NCI-H460 (cell line): ENCODE measurements at regions not wholly inside any gene's neighbourhood (a gene's known extent, or its start where the extent isn't known, plus 50 kb on each side); places are given as distances from the start of the nearest gene placed in this dataset.

Experiments
- DNase-seq: peaks from one replicate; pipeline ENCODE4 v3.0.0-alpha.2; 2016; ENCODE audit warnings: low read depth; ENCODE audit errors: extremely low read depth

DNA sequence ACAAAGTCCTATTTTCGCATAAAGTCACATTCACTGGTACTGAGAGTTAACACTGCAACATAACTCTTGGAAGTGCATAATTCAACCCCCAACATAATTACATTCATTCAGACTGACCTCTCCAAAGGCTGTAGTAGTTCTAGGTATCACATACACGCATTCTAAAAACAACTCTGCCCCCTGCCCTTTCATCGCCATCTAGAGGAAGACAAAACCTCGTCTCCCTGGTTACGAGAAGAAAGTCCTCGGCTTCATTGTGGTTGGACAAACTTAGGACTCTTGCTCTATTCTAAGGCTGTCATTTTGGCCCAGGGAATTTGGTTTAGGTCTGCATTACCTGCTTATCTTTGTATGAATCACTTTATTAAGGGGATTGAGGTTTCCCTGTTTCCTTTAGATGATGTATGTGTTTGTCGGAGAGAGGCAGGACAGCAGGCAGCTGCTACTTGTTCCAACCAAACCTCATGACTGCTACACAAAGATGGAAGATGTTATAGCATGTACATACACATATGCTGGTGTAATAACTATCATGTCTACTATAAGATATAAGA is 215.4 kb upstream of the NRXN1 start:
- no peak for DNase-seq

DNA sequence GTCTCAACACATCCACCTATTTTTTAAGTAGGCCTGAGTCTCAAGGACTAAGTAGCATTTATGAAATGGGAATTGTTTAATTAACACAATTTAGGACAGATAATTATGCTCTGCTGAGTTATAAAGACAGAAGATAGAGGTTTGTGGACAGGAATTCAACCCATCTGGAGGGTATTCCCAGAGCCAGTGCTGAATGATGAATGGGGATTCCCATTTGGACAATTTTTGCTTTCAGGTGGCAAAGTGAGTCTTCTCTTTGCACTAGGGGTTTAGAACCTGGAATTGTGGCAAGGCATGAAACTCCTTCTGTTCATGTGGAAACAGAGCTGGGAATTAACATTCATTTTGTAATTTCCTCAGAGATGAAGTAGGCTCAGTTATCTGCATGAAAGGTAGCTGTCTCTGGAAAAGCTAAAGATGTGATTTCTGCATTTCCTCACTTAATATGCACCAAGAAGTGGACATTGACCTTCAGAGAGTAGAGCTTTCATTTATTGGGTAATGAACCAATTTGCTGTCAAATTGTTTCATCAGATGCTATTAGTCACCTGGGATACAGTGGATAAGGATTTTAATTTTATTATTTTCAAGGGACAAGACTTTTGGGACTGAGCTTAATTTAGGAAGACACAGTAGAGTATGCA is 212.1 kb upstream of the NRXN1 start:
- no peak for DNase-seq

DNA sequence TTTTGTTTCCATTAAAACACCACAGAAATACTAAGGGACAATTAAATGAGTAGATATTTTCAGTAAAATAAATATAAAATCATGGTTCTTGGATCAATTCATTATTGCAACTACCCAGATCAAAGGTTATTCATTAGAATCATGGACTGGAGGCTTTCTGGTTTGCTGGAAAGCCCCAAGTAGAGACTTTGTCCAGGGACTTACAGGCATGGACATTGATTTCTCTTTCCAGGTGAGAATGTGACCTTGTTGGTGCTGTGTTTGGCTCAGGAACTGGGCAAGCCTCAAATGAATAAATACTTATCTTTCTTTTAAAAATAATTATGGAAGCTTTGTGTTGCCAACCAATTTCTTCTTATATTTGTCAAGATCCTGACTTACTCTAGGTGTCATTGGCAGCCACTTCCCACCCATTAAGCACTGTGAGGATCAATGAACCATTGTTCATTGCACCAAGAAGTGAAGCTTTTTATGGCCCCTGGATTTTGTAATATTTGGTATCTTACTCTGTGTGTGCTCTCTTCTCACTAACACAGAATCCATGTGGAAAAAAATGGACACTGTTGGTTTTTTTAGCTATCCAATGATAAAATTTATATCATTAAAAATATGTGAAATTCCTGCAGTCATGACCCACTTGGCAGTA is 205.8 kb upstream of the NRXN1 start:
- no peak for DNase-seq

DNA sequence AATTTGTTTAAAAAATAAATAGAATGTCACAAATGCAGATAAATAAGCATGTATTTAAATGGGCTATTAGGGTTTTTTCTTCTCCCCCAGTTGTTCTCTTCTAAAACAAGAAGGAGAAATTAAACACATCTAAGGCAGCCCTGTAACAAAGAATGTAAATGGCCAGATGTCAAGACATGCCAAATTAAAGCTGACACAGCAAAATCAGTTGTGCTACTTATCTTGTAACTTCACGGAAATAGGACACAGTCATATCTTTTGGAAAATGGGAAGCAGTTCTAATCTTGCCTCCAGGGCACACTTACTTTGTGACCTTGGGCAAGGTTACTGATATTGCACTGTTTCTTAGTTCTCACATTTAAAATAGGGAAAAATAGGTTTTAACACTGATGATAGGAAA is 200.1 kb upstream of the NRXN1 start:
- DNase-seq, result no peak

DNA sequence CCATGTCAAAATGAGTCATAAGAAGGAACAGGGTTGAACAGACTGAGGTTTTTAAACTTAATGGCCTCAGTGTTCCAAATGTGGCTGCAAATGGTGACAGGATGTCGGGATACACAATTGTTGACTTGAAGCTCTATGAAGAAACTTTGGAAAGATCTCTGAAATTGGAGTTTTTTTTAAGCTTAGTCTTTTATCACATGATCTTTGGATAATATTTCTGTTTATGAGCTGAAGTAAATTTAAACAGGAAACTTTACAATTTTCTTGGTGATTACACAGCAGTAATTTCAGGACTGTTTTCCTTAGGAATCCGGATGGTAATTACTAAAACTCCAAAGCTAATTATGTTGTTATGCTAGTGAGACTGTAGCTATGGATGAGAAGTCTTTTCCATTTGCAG is 199.1 kb upstream of the NRXN1 start:
- no peak for DNase-seq

DNA sequence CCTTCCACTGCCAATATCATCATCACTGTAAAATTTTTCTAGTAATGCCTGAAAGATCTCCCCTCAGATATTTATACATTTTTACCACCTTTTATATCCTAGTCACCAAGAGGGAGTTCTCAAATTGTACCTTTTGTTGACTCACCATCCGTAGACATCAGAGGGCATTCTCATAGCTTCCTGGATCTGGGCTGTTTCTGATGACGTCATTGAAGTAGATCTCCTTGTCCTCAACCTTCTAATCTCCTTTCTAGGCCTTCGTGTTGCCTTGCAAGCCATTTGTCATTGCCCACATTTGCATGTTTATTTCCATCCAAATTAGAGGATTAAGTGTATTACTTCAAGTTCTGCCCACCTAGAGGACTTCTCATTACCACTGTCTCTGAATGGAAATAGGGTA is 193.4 kb upstream of the NRXN1 start:
- no peak for DNase-seq

DNA sequence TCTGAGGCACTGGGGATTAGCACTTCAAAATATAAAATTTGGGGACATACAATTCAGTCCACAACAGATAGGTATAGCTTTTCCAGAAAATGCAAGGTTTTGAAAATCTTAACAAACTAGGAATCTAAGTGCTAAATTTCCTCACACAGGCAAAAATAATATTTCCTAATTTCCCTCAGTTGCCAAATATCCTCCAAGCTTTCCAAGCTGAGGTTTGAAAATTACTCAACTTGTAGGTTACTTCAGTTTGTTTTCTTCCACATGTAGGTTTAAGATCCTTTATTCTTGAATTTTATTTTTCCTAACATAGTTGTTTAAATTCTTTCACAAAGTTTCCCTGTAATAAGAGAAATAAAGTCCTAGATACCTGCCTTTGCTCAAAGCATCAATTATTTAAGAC is 192.9 kb upstream of the NRXN1 start:
- DNase-seq, result no peak

DNA sequence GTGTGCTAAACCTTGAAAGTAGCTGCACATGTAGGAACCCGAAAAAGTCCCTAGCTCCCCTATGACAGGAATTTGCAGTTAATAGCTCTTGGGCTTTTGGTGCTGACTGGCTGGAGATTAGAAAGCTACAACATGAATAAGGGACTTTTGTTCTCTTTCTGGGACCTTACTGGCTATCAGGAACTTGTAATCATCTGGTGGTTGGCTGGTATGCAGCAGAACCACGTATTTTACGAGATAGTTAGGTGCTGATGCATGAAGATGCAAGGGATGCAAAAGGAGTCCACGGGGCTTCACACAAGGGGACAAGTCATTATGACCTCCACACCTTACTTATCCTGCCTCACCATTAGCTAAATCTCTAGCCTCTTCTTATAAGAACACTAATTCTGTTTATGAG is 190.2 kb upstream of the NRXN1 start:
- no peak for DNase-seq

DNA sequence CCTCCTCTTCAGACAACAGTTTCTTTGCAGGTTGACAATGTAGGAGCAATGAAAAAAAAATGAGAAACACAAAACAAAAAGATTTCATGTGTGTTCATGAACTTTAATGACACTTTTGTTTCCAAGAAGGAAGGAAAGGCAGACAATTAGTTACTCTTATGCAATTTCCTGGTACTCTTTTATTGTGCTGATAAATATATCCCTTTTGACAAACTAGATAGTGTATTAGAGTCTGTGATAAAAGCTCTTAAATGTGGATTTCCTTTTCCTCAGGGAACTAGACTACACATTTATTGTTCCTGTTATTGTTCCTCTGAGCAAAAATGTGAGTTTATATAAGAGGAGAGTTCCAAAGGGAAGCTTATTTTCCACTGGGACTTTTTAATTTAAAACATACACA is 188.7 kb upstream of the NRXN1 start:
- DNase-seq, result no peak

DNA sequence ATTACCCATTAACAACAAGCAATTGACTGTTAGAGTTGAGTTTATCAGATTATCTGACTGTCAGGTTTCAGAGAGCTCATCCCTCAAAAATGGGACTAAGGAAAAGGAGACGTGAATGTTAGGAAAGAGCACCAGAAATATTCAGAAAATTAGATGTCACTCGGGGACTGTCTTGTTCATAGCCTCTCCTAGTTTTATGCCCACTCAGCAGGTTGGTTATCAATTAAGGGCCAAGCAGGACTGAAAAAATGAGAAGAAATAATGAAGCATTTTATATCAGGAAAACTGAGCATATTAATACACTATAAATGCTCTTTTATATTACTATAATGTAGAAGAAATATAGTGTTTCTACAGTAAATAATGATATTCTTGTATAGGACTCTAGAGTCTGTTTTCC is 188.1 kb upstream of the NRXN1 start:
- DNase-seq, result no peak

DNA sequence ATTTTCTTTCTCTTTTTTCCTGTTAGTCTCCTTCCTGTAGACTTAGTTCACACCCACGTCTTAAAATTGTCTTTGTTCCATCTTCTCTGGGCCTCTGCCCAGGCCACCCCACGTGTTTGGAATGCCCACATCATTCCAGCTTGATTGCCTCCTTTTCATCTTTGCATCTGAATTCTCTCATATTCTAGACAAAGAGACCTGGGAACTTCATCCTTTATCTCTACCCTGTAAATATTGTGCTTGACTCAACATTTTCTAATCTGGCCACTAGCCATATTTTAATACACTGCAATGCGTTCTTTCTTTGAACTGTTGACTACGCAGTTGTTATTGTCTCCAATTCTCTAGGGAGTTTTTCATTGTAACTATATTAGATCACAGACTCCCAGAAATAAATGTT is 187.5 kb upstream of the NRXN1 start:
- no peak for DNase-seq

DNA sequence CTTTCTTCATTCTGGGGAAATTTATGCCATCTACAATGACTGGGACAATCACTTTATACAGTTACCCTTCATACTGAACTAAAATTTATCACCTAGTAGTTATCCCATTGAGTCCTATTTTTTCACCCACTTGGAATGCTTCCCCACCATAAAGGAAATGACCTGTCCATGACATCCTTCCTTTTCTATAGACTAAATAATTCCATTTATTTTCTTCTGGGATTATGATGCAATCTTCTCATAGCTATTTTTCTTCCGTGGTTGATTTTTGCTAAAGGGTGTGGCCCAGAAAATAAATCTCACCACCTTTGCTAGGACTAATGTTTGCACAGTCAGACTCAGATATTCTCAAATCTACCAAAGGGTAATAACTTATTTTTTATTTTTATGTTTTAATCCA is 186.1 kb upstream of the NRXN1 start:
- DNase-seq, result no peak

DNA sequence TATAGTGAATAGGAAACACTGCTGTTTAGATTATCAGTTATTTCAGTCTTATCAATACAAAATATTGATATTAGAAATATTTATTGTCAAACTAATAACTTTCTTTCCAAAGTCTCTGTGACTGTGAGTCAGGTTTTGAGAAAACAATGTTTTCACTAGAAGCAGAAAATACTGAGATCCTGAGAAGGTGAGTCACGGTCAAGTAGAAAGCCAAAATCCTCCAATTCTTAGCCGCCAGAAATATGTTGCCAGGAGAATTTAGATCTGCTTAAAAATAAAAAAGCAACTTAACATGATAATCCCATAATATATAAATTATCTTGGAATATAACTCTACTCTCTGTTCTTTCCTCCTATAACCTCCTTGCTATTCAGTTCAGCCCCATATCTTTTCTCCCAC is 181.9 kb upstream of the NRXN1 start:
- no peak for DNase-seq

DNA sequence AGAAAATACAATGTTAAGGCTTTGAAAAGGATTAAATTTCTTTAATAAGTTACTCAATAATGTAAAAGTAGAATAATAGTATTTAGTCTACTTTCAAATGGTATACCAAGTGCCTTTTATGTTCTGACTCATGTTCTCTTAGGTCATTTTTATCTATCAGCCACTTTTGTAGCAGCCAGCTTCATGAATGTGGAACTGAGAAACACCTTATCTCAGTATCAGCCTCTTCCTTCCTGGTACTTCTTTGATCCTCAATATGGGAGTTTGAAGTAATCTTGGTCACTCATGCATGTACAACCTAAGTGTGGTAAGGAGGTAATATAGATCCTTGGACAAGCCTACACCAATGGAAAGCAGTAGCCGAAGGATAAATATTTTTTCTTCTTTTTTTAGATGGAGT is 180.4 kb upstream of the NRXN1 start:
- DNase-seq, result no peak

DNA sequence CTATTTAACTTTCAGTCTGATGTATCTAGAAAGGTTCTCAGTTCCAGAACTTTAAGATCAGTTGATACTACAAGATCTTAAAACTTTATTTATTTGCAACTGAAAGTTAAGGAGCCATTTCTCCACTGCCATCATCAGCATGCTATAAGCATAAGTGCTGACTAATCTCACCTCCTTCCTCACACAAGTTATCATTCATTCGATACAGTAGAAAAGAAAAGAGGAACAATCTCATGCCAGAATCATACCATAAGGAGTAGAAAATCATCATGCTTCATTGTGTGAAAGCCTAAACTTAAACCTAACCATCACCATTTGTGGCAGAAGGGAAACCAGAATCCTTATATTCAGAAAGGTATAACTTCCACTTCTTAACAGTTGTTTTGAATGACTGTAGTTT is 176.6 kb upstream of the NRXN1 start:
- no peak for DNase-seq

DNA sequence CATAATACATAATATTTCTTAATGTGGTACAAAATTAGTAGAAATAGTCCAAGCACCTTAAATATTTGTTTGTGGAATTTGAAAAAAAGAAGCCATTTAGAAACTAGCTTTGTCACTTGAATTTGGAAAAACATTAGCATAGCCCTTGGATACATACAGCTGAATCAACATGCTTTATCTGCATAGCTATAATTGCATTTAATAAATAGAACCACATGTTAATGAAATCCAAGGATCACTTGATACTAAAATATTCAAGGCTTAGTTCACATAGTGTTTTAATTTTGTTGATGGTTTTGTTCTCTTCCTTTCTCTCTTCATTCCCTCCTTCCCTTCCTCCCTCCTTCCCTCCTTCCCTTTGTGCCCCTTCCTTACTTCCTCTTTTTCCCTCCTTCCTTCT is 169.4 kb upstream of the NRXN1 start:
- DNase-seq, result no peak

DNA sequence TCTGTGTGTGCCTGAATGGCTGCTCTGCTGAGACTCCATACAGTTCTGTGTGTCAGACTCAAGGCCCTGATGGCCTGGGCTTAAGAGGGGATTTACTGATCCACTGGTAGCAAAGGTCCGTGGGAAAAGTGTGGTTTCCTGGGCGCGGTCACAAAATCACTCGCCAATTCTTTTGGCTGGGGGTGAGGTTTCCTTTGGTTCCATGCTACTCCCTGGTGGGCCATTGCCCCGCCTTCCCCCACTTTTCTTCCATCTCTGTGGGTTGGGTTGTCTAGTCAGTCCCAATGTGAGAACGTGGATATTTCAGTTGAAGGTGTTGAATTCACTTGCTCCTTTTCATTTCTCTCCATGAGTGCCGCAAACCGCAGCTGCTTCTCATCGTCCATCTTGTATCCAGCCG is 162.7 kb upstream of the NRXN1 start:
- DNase-seq, result no peak

DNA sequence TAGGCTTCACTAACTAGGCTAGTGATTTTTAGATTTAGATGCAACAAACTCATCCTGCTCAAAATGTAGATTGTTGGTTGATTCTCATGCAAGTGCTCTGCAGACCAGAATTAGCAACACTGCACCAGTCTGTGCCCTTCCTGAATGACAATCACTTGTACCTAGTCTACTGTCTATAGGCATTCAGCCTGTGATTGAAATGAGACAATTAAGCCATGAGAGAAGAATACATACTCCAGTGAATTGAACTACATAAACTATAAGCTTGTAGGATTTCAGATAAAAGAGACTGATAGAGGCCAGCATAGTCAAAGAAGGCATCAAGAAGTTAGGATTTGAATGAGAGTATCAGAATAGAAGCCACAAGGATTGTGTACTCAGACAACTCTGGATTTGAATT is 138.3 kb upstream of the NRXN1 start:
- DNase-seq, result no peak

DNA sequence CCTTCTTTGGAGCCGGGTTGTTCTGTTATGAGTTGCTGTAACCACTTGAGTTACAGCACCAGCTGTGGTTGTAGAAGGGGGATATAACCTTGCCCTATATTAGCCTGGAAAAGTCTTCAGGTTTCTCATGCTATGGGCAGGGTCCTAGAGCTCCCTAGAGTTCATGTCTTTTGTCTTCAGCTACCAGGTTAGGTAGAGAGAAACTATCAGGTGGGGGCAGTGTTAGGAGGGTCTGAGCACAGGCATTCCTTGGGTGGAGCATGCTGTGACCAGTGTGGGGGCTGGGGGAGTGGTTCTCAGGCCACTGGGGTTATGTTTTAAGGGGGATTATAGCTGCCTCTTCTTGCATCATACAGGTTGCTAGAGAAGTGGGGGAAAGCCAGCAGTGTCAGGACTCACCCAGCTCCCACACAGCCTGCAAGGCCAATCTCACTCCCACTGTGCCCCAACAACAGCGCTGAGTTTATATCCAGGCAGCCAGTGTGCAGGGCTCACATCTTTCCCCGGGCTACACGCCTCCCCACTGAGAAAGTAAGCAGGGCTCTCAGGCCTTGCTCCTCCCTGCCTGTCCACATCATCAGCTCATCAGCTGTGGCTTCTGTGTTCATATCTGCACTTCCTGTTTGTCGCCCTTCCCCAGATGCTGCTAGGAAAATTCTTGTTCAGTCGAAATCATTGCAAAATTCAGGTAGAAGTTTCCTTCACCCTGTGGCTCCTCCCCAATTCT is 133.8 kb upstream of the NRXN1 start:
- DNase-seq, result no peak

DNA sequence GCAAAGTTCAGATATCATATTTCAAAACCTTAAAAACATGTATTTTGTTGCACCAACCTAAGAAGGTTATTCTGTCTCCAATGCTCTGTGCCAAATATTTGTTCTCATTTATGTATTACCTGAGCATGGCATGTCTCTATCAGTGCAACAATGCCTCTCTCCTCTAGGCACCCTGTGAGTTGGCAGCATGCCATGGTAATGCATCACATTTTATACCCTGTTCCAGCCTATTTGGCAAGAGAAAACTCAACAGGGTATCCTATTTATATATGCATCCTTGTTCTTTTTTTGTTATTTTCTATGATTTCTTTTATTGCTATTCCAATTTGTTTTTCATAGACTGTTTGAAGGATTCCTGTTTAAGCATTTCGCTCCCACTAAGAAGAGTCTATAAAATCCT is 126.3 kb upstream of the NRXN1 start:
- DNase-seq, result no peak

DNA sequence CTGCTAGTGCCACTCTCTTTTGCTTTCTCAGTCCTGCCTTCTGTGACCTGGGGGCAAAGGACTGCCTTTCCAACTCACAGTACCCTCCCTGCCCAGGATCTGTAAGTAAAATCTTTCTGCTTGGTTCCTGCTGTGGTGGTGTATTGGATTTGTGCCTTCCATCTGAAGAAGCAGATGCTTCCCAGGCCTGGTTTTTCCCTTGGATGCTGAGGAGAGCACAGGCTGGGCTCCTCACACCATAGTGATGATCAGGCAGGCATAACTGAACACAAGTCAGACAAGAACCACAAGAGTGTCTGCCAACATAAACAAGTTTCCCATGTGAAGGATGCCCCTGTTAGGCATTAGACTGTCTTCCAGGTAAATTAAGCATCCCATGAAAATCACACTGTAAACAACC is 121.3 kb upstream of the NRXN1 start:
- no peak for DNase-seq

DNA sequence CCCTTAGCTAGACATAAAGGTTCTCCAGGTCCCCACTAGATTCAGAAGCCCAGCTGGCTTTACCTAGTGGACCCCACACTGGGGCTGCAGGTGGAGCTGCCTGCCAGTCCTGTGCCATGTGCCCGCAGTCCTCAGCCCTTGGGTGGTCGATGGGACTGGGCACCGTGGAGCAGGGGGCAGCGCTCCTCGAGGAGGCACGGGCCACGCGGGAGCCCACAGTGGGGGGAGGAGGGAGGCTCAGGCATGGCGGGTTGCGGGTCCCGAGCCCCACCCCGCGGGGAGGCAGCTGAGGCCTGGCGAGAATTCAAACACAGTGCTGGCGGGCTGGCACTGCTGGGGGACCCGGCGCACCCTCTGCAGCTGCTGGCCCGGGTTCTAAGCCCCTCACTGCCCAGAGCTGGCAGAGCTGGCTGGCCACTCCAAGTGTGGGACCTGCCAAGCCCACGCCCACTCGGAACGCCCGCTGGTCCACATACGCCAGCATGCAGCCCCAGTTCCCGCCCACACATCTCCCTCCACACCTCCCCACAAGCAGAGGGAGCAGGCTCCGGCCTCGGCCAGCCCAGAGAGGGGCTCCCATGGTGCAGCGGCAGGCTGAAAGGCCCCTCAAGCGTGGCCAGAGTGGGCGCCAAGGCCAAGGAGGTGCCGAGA is 119.7 kb upstream of the NRXN1 start:
- no peak for DNase-seq
